ENCODE measurements at regions not wholly inside any gene's neighbourhood (a gene's known extent, or its start where the extent isn't known, plus 50 kb on each side); places are given as distances from the start of the nearest gene placed in this dataset.

GRCh38 chrX:33741807-33742206 is 390.3 kb downstream of the FAM47A start:
- no peak for TF ChIP-seq CTCF (IDR thresholded peaks at IDR 0.05 in 8 of 11, conservative IDR thresholded peaks at IDR 0.05 in 3 of 11)
- no peak for TF ChIP-seq POLR2A (IDR thresholded peaks at IDR 0.05)

Data from spleen (tissue), 7 donors.